GM06990 (cell line): ENCODE measurements at regions not wholly inside any gene's neighbourhood (a gene's known extent, or its start where the extent isn't known, plus 50 kb on each side); places are given as distances from the start of the nearest gene placed in this dataset.

Experiments
- DNase-seq: peaks from one replicate; pipeline ENCODE4 v3.0.0-alpha.2; 2011; ENCODE audit not compliant: insufficient read length; ENCODE audit errors: extremely low read depth
- H3K27me3 ChIP-seq: replicated peaks from 2 replicates; pipeline ENCODE4 v1.6.0; 2011; ENCODE audit warnings: low read length; ENCODE audit not compliant: control insufficient read depth, insufficient read depth
- H3K36me3 ChIP-seq: 2 replicates; pipeline ENCODE4 v1.5.1; 2011; ENCODE audit warnings: low read length; ENCODE audit not compliant: control insufficient read depth, insufficient read depth
- H3K4me3 ChIP-seq: replicated peaks from 2 replicates; pipeline ENCODE4 v1.5.1; 2011; ENCODE audit warnings: low read depth, mild to moderate bottlenecking, control low read depth, low read length
- CTCF ChIP-seq: IDR thresholded peaks from 2 replicates; pipeline ENCODE4 v1.5.1; 2011; ENCODE audit warnings: low read length, control low read depth, mild to moderate bottlenecking, inconsistent platforms; ENCODE audit not compliant: insufficient read depth, poor library complexity, severe bottlenecking

- no peak for TF ChIP-seq CTCF
- no peak for DNase-seq
- no peaks in the 10 kb centered on the region for H3K27me3 ChIP-seq
- H3K4me3 ChIP-seq: no peak overlapping the region
- no peaks in the 10 kb centered on the region for H3K36me3 ChIP-seq
Measured at GRCh38 chr4:126328914-126329313, 1014.2 kb downstream of the FAT4 start.

GRCh38 chr4:126338548-126338947 lies 1023.8 kb downstream of the FAT4 start:
- no peak for TF ChIP-seq CTCF
- H3K4me3 ChIP-seq: no peak overlapping the region
- H3K27me3 ChIP-seq: no peaks in the 10 kb centered on the region
- no peak for DNase-seq
- H3K36me3 ChIP-seq: no peaks in the 10 kb centered on the region

- Histone ChIP-seq H3K27me3 (no peaks in the 10 kb centered on the region), H3K36me3 (no peaks in the 10 kb centered on the region), H3K4me3 (no peak overlapping the region)
- DNase-seq: no peak
- TF ChIP-seq CTCF: no peak
Measured at GRCh38 chr4:126341927-126342326, 1027.2 kb downstream of the FAT4 start.

- TF ChIP-seq CTCF: no peak
- H3K27me3 ChIP-seq: no peaks in the 10 kb centered on the region
- H3K36me3 ChIP-seq: no peaks in the 10 kb centered on the region
Measured at GRCh38 chr4:126344472-126344871, 1029.7 kb downstream of the FAT4 start.

GRCh38 chr4:126346654-126347053 lies 1031.9 kb downstream of the FAT4 start:
- no peak for TF ChIP-seq CTCF
- H3K36me3 ChIP-seq: no peaks in the 10 kb centered on the region

More at GRCh38 chr4:126344472-126344871, 1029.7 kb downstream of the FAT4 start:
- DNase-seq: no peak
- H3K4me3 ChIP-seq: no peak overlapping the region

GRCh38 chr4:126354784-126355183 lies 1040.0 kb downstream of the FAT4 start:
- Histone ChIP-seq H3K4me3 (no peak overlapping the region), H3K27me3 (no peaks in the 10 kb centered on the region), H3K36me3 (no peaks in the 10 kb centered on the region)
- DNase-seq: no peak
- TF ChIP-seq CTCF: no peak

More at GRCh38 chr4:126346654-126347053, 1031.9 kb downstream of the FAT4 start:
- no peaks in the 10 kb centered on the region for H3K27me3 ChIP-seq
- H3K4me3 ChIP-seq: no peak overlapping the region
- no peak for DNase-seq
